Heart left ventricle (tissue), 16 donors: ENCODE measurements at regions not wholly inside any gene's neighbourhood (a gene's known extent, or its start where the extent isn't known, plus 50 kb on each side); places are given as distances from the start of the nearest gene placed in this dataset.

Source experiments
- ATAC-seq, 4 donors: fragments of 200-7000 bp; cut with Tn5 transposase; one replicate each; pipeline ENCODE4 v1.9.1; 2020 to 2022; ENCODE audit warnings: moderate library complexity in 4 of 4, mild to moderate bottlenecking in 3 of 4, moderate number of reproducible peaks in 1 of 4
- DNase-seq, 5 donors: peaks; one replicate each; pipeline ENCODE4 v3.0.0-alpha.2; 2020
- H3K27ac ChIP-seq, 12 donors: fragments of 200-600 bp; sonication (generic) in 4 of 12; one replicate each; pipeline versions ENCODE4 v1.5.0 to v1.8.0; 2016 to 2022; ENCODE audit warnings: mild to moderate bottlenecking in 2 of 12
- H3K27me3 ChIP-seq, 9 donors: fragments of 200-600 bp; sonication (generic) in 2 of 9; one replicate each; pipeline versions ENCODE4 v1.5.1 to v1.8.0; 2016 to 2022; ENCODE audit warnings: mild to moderate bottlenecking in 3 of 9
- H3K36me3 ChIP-seq, 9 donors: fragments of 200-600 bp; sonication (generic) in 2 of 9; one replicate each; pipeline versions ENCODE4 v1.5.0 to v1.8.0; 2018 to 2022; ENCODE audit warnings: mild to moderate bottlenecking in 2 of 9
- H3K4me1 ChIP-seq, 12 donors: fragments of 200-600 bp; sonication (generic) in 4 of 12; one replicate each; pipeline versions ENCODE4 v1.5.0 to v1.8.0; 2016 to 2022; ENCODE audit warnings: mild to moderate bottlenecking in 3 of 12
- H3K4me3 ChIP-seq, 12 donors: fragments of 200-600 bp; sonication (generic) in 4 of 12; one replicate each; pipeline versions ENCODE4 v1.5.0 to v1.8.0; 2017 to 2022; ENCODE audit warnings: mild to moderate bottlenecking in 9 of 12, moderate library complexity in 4 of 12
- H3K9me3 ChIP-seq, 12 donors: fragments of 200-600 bp; sonication (generic) in 4 of 12; one replicate each; pipeline versions ENCODE4 v1.5.0 to v1.8.0; 2016 to 2022; ENCODE audit warnings: mild to moderate bottlenecking in 1 of 12
- POLR2A ChIP-seq, 2 donors: fragments of 450-650 bp; IDR thresholded peaks; one replicate each; pipeline ENCODE4 v1.6.1; 2017; ENCODE audit warnings: antibody characterized with exemption in 2 of 2, mild to moderate bottlenecking in 2 of 2, moderate library complexity in 2 of 2
- WGBS, 4 donors: extraction: QIAGEN DNeasy Blood & Tissue Kit in 2 of 4; methylation state at CpG; one replicate each; pipeline versions ENCODE4 v1.1.5 to v1.1.7; 2013 to 2018; 5-methylcytosine and 5-hydroxymethylcytosine counted together
- intact Hi-C, 10 donors: fragments of 100-400 bp; cut with DNase I; formaldehyde crosslinking; loops; one replicate each; pipeline versions ENCODE4 v1.11.1 to v1.14.2; 2022
- TF ChIP-seq, protein P1 (sequence below), 12 donors: fragments of 200-600 bp; sonication (generic) in 4 of 12; IDR thresholded peaks; one replicate each; pipeline versions ENCODE4 v1.5.0 to v1.8.0; 2018 to 2022; ENCODE audit warnings: antibody characterized with exemption in 12 of 12, mild to moderate bottlenecking in 5 of 12
- donor health status: ischemic (EF 13 %, LVEDD 7.1; RV severe dilation, severe dysfunction).
- donor health status: healthy with polysubstance abuse.
- donor health status: DM: no; HTN: yes; CAD: no.
- donor health status: DM: no; HTN: no; CAD: no.
- donor health status: ischemic (EF 25% LVEDD 6.9; RV normal size, moderate dysfunction).
- donor health status: ischemic (EF 25% LVEDD 5.7; RV mildly dilated, moderate dysfunction).
- donor health status: healthy.
- donor health status: DM: yes; HTN: yes; CAD: no.
- donor health status: ischemic (EF 35%, LVEDD 5.7; RV mildly dilated, moderate dysfunction).
- donor health status: nonischemic (EF 11% LVEDD 7.7; RV severe dilation, severe dysfunction).
- donor health status: DM: yes; HTN: yes; CAD: no.
- donor health status: PGD.
- donor health status: ischemic (EF 29% LVEDD 5.4; RV normal size, mild dysfunction).
- donor health status: nonischemic (EF 23%, LVEDD 6.1; RV moderate dilation, normal function).

DNA sequence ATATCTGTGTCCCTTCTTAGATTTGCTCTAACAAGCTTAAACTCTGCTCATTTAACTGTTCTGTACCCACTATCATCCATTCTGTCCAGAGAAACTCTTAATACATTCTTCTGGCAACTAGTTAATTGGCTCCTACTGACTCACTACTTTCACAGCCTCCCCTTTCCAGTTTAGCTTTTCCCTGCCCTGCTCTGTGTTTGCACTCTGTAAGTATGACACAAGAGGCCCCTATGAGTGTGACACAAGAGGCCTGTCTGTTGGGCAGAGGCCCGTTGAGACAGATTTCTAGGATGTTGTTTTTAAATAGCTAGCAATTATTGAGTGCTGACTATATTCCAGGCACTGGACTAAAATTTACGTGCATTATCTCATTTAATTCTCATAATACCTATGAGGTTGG is 246.0 kb upstream of the DAAM1 start:
- no peaks in the 10 kb centered on the region for H3K36me3 ChIP-seq
- H3K9me3 ChIP-seq, result peaks cover 0 to 10% (median 0%) of the 10 kb centered on the region in 12 donors
- DNase-seq, result no peak
- intact Hi-C loops, result no loop called here
- H3K4me3 ChIP-seq, result no peak overlapping the region
- ATAC-seq, result no peak
- WGBS, 4 donors, result 43 to 67% (median 56%) methylated on average over 2 of the region's 2 CpGs
- no peak overlapping the region for H3K27ac ChIP-seq
- H3K27me3 ChIP-seq, result peaks cover 0 to 3% (median 0%) of the 10 kb centered on the region in 9 donors
- TF ChIP-seq, protein P1, sequence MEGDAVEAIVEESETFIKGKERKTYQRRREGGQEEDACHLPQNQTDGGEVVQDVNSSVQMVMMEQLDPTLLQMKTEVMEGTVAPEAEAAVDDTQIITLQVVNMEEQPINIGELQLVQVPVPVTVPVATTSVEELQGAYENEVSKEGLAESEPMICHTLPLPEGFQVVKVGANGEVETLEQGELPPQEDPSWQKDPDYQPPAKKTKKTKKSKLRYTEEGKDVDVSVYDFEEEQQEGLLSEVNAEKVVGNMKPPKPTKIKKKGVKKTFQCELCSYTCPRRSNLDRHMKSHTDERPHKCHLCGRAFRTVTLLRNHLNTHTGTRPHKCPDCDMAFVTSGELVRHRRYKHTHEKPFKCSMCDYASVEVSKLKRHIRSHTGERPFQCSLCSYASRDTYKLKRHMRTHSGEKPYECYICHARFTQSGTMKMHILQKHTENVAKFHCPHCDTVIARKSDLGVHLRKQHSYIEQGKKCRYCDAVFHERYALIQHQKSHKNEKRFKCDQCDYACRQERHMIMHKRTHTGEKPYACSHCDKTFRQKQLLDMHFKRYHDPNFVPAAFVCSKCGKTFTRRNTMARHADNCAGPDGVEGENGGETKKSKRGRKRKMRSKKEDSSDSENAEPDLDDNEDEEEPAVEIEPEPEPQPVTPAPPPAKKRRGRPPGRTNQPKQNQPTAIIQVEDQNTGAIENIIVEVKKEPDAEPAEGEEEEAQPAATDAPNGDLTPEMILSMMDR (IDR thresholded peaks at IDR 0.05), result no peak
- TF ChIP-seq POLR2A (IDR thresholded peaks at IDR 0.05), result no peak
- no peaks in the 10 kb centered on the region for H3K4me1 ChIP-seq

GRCh38 chr14:58944343-58944967 is 244.0 kb upstream of the DAAM1 start:
- 79 to 87% (median 81%) methylated on average over 6 of the region's 6 CpGs for WGBS, 4 donors

DNA sequence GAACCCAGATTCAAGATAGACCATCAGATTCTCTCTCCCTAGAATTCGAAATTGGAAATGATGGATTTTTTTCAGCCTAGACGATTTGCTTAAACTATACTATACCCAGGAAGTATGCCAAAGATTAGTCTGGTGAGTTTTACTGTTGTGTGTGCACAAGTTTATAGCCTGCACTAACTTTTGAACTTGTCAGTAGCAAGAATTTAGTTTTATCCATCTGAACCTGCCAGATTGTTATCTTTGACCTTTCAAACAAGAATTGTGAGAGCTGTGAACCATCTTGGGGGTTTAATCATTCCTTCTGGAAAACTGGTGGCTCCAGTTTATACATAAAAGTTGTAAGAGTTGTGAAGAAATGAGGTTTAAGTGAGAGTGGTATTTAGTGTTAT is 243.5 kb upstream of the DAAM1 start:
- intact Hi-C loops, result no loop called here
- ATAC-seq (no peak), DNase-seq (no peak)
- no peaks in the 10 kb centered on the region for H3K9me3 ChIP-seq
- H3K36me3 ChIP-seq, result no peaks in the 10 kb centered on the region
- 55 to 70% (median 61%) methylated on average over 2 of the region's 2 CpGs for WGBS, 4 donors
- H3K27ac ChIP-seq, result no peak overlapping the region
- no peaks in the 10 kb centered on the region for H3K4me1 ChIP-seq
- TF ChIP-seq, protein P1 (IDR thresholded peaks at IDR 0.05), result no peak
- TF ChIP-seq POLR2A (IDR thresholded peaks at IDR 0.05), result no peak
- H3K27me3 ChIP-seq, result peaks cover 0 to 2% (median 0%) of the 10 kb centered on the region in 9 donors
- H3K4me3 ChIP-seq, result no peak overlapping the region

More at GRCh38 chr14:58944343-58944967, 244.0 kb upstream of the DAAM1 start:
- Histone ChIP-seq H3K27ac (no peak overlapping the region), H3K4me1 (no peaks in the 10 kb centered on the region), H3K27me3 (peaks cover 0 to 3% (median 0%) of the 10 kb centered on the region in 9 donors), H3K4me3 (no peak overlapping the region), H3K36me3 (no peaks in the 10 kb centered on the region), H3K9me3 (no peaks in the 10 kb centered on the region)
- DNase-seq, result no peak
- no peak for TF ChIP-seq POLR2A (IDR thresholded peaks at IDR 0.05)
- TF ChIP-seq, protein P1 (IDR thresholded peaks at IDR 0.05), result no peak
- intact Hi-C loops, result no loop called here
- ATAC-seq, result no peak

GRCh38 chr14:58946431-58946830 is 242.0 kb upstream of the DAAM1 start:
- H3K9me3 ChIP-seq, result peaks cover 0 to 7% (median 0%) of the 10 kb centered on the region in 12 donors
- intact Hi-C loops, result no loop called here
- TF ChIP-seq, protein P1 (IDR thresholded peaks at IDR 0.05), result no peak
- no peak for TF ChIP-seq POLR2A (IDR thresholded peaks at IDR 0.05)
- DNase-seq, result no peak
- H3K27me3 ChIP-seq, result no peaks in the 10 kb centered on the region
- H3K4me1 ChIP-seq, result no peaks in the 10 kb centered on the region
- H3K4me3 ChIP-seq, result no peak overlapping the region
- H3K27ac ChIP-seq, result no peak overlapping the region
- 80 to 88% (median 83%) methylated on average over 1 of the region's 1 CpG for WGBS, 4 donors
- H3K36me3 ChIP-seq, result no peaks in the 10 kb centered on the region
- ATAC-seq, result no peak
